Hematopoietic multipotent progenitor cell treated with erythropoietin and hydrocortisone succinate and interleukin-3 and kit ligand, for 4 days (in vitro differentiated cells): ENCODE measurements at regions not wholly inside any gene's neighbourhood (a gene's known extent, or its start where the extent isn't known, plus 50 kb on each side); places are given as distances from the start of the nearest gene placed in this dataset.

Source experiments
- DNase-seq: peaks from one replicate; pipeline ENCODE4 v3.0.0-alpha.2; 2015

DNA sequence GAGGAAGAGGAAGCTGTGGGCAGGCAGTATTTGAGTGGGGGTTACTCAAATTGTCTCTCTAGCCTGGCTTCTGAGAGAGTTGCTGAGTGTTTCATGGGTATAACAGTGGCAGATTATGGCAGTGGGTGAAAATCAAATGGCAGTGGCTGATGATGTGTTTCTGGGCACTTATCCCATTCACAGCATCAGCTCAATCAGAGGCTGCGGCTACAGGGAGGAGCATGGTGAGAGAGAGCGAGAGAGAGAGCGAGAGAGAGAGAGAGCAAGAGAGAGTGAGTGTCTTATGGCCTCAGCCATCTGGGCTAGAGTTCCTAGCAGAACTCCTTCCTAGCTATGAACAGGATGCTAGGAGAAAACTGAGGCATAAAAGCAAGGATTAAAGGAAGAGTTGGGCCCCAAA lies 178.9 kb downstream of the OLFM4 start:
- DNase-seq, result no peak

DNA sequence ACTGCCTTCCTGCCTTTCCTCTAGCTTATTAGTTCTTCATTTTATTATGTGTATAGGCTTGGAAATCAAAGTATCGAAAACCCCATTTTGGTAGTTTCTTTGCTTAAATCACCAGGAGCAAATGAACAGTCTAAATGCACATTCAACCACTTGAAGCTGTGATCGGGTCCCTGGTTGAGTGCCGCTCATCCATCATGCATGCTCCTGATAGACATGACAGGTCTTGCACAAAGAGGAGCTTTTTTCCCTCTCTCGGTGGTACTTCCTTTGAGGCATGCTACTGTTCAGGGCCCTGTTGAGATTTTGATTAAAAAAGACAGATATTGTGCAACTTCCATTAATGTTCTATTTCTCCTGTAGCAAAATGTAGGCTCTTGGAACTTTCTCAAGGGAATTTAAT lies 185.8 kb downstream of the OLFM4 start:
- DNase-seq, result no peak

DNA sequence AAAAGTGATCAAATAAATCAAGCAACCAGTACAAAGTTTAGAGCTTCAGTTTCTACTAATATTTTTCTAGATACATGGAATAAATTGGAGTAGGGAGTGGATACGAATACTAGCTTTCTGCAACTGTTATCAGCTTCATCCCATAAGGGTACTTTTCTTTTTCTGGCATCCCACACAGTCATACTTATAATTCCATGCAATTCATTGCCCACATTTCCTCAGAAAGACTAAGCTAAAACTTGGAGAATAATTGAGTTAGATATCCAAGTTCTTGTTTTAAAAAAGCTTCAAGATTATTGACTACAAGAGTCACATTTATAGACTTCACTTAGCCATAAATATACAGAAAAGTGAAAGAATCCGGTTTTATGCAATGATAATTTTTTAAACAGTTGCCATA lies 186.9 kb downstream of the OLFM4 start:
- no peak for DNase-seq

DNA sequence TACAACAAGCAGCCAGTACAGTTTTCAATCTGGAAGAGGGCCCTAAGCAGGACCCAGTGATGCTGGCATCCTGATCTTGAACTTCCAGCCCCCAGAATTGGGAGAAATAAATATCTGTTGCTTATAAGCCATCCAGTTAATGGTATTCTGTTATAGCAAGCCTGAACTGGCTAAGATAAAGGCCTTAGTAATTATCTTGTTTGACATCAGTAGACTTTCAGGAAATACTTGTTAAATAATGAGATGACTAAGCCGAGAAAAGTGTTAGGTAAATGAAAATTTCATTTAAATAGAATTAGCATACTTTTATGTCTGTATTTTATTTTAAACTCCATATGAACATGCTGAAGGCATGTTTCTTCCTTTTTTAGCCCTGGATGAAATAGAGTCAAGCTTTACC lies 188.2 kb downstream of the OLFM4 start:
- no peak for DNase-seq

DNA sequence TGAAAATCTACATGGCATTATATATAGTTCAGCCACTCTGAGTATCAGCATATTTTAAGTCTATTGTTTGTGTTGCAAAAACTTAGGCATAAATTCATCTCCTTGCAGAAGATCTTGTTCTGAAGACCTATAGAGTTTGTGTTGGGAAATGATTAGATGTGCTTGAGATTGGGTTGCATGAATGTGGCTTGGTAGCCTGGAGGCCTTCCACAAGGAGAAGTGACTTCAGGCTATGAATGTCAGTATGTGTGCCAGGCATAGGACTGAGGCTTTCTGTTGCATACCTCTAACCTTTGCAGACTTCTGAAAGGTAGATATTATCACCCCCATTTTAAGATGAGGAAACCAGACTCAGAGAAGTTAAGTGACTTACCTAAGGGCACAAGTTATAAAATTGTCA lies 188.6 kb downstream of the OLFM4 start:
- no peak for DNase-seq

DNA sequence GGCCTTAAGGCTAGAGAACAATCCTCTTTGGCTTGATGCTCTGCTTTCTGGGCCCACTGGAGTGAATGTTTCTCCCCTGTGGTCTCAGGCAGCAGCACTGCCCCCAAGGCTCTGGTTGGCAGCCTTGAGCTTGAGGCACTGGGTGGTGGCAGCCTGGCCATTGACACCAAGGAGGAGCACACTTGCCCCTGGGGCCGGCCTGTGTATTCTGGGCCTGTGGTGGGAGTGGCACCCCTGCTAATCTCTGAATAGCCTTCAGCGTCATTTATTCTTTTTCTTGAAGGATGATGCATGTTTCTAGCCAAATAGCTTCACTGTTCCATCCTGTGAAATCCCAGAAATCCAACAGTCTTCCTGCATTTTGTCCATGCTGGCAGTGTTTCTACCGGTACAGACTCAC lies 191.4 kb downstream of the OLFM4 start:
- DNase-seq, result no peak

DNA sequence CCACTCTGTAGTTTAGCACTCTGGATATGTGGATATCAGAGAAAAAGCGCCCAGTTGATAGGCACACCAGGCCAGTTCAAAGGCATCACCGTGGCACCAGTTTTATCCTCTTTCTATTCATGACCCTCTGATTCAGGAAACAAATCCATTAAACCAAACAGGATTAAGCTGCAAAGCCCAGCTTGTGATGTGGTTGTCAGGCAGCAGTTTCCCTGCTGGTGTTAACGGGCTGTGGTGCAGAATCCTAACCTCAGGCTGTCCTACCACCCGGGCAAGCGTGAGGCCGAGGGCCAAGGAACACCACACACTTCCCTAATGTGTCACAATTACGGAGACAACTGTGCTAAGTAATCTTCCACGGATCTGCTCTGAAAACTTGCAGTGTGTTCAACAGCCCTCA lies 209.1 kb downstream of the OLFM4 start:
- no peak for DNase-seq

DNA sequence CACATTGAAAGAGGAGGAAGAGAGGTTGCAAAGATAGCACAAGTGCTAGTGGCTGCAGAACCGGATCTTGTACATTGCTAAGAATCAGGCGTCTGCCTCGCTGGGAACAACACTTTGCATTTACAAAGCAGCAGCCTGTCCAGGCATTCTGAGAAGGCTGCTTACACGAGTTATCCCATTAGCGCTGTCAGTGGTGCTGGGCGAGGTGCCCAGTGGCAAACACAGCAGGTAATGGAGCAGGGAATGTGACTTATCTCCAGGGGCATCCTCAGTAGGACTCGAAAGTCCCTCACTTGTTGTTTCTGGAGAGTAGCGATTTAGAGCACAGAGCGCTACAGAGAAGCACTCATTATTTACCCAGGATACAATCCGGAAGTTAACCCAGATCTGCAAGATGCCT lies 209.6 kb downstream of the OLFM4 start:
- DNase-seq, result no peak

DNA sequence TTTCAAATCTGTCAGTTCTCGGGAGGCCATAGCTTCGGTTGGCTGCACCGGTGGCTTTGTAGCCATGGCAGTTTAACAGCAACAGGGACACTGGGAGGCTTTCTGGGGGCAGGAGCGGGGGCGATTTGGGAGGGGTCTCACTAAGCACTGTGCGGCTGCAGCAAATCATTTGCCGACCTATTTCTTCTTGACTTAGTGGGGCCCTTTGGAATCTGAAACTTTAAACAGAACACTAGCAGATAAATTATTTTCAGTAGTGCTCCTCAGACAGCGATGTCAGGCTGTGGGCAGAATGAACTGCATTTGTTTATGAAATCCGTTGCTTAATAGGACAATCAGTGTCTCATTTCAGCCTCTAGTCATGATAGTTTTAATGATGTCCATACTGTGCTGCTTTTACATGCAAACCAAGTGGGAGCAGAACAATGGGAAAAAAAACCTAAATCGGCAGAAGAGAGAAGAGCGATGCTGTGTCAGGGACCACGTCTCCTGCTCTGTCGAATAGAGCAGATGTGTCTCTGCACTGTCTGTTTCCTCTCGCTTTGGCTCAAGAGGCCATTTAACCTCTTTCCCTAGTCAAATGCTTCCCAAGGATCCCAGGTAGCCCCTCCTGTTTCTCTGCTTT lies 211.9 kb downstream of the OLFM4 start:
- no peak for DNase-seq

DNA sequence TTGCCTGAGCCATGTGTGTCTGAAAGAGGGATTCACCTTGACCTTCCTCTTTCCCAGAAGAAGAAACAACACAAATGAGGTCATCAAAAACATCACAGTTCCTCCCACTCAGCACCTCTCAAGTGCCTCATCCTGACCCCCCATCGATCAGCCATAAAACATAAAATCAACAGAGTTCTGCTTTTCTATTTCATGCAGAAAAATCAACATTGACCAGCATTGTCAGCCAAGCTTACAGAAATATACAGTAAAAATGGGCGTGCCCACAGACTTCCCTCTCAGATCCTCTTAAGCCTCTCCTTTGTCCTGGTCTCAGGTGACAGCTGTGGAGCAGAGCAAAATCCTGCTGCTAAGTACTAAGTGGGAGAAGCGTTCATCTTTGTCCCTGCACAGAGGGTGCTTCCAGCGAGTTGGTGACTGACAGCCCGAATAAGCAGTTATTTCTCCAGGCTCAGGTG lies 213.3 kb downstream of the OLFM4 start:
- no peak for DNase-seq

DNA sequence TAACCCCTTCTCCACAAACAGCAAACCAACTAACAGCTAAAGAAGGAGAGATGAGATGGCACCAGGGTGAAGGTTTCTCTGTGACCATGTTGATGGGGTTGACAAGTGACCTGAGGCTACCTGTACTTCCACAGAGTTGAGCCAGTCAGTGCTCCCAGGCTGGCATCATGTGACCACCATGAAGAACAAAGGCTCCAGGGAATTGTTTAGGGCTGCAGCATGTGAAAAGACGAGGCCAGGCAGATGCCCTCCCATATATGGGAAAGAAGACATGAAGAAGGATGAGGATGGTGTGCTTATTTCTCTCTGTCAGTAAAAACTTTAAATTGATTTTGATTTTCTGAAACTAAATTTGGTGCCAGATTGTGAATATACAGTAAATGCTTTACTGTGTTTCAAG lies 220.6 kb downstream of the OLFM4 start:
- no peak for DNase-seq

DNA sequence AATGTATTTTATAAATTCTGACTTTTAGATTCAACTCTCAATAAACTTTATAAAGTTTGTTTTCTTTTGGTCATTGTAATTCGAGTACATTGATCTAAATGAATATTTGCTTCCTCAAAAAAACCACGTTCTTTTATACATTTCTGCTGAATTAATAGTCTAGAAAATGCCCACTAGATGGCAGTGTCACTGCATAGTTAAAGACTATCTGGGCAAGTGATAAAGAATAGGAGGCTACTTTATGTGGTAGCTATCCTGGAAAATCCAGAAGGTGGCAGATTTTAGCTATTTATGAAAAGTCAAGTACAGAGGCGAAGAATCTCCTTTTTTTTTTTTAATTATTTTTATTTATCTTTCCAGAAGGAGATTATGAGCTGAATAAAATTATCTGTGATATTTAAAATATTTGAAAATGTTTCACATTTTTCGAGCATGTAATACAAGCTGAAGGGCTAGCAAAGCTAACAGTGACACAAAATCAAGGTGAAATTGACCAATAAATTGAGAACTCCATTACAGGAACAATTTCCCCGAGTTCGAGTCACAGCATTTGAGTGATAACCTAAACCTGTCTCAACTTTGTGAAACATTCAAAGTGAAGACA lies 221.8 kb downstream of the OLFM4 start:
- peak; percentile 92 for DNase-seq

DNA sequence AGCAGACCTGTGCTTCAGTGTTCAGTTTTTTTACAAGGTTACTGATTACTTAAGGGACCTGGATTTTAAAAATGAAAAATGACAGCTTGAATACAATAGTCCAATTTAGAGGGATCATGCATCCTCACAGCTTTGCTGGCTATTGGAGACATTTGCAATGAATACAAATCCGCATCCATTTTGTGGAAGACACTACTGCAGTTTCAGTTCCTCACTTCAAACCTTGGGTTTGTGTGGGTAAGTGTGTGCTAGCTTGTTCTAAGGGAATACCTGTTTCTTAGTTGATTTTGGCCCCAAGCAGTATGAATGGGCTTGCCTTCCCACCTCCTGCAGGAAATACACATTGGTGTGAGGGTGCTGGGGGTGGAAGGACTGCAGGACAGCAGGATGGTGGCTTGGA lies 222.4 kb downstream of the OLFM4 start:
- DNase-seq, result no peak

DNA sequence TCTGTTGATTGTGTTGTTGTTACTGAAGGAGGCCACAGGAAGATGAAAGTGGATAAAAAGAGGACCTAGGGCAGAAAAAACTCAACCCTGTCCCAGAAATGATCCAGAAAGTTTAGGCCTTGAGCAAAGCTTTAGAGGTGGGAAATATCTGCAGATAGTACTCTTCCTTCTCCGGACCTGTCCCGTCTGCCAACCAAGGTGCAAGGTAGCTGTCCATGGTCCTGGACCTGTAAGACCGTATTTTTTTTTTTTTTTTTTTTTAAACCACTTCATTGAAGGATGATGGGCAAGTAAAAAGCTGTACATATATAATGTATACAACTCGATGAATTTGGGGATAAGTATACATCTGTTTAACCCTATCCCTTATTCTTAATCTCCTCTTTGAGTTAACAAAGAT lies 225.9 kb downstream of the OLFM4 start:
- peak; percentile 28 for DNase-seq

DNA sequence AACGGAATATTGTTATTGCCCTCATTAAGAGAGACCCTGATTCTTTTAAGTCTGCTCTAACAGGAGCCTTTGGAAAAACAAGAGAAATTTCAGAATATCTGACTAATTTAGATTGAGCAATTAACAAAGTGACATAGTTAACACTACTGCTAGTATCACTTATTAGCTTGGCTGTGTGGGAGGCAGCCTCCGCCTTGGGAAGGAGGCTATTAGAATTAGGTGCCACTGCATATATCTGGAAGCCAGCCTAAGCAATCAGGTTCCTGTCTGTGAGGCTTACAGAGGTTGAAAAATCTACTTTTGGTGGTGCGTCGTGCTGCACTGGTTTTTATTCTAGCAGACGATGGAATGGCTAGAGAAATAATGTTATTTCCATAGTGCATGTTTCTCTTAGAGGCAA lies 227.2 kb downstream of the OLFM4 start:
- no peak for DNase-seq

DNA sequence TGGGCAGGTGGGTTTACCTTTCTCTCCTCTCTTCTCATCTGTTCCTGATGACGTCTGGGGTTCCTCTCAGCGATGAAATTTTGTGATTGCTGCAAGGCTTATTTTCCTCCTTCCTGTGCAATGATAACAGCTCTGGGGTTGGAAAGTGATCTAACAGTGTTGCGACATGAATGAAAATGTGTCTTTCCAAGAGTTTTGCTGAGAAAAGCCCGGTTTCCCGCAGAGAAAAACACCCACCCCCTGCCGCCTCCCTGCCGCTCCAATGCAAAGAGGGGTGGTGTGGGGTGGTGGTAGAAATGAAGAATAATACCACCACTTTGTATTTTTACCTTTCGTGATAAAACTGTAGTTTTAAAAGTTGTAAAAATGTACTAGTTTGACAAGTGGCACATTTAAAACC lies 232.0 kb downstream of the OLFM4 start:
- DNase-seq, result no peak

DNA sequence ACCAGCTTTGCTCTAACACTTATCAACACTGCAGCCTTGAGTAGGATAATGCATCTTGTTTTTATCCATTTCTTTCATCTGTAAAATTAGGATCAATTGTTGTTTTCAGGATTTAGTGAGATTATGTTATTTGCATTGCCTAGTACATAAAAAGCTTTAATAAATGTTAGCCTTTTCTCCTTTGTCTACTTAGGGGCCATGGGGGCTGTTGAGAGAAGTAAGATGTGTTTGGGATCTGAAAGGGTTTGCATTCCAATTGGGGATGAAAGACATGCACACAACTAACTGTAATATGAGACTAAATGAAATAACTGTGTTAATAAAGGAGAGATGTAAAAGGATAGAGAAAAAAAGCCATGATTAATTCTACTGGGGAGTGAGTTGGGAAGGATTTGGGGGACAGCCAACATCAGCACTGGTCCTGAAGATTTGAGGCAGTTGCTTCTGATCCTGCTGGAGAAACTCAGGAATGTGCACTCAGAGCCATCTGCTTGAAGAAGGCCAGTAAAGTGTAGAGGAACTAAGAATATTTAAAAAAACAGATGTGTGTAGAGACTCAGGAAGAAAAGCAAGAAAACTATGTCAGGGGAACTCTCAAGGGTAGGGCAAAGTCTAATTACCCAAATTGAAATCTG lies 236.3 kb downstream of the OLFM4 start:
- DNase-seq, result no peak

DNA sequence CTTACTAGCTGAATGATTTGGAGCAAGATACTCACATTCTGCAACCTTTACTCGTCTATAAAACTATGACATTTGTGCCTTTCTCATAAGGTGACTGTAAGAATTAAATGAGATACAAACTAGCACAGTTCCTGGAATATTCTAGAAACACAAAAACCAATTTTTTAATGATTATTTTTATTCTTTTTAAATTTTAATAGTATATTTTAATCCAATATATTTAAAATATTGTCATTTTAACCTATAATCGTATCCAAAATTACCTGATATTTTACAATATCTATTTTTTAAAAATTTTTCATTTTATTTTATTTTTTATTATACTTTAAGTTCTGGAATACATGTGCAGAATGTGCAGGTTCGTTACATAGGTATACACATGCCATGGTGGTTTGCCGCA lies 238.1 kb downstream of the OLFM4 start:
- no peak for DNase-seq

DNA sequence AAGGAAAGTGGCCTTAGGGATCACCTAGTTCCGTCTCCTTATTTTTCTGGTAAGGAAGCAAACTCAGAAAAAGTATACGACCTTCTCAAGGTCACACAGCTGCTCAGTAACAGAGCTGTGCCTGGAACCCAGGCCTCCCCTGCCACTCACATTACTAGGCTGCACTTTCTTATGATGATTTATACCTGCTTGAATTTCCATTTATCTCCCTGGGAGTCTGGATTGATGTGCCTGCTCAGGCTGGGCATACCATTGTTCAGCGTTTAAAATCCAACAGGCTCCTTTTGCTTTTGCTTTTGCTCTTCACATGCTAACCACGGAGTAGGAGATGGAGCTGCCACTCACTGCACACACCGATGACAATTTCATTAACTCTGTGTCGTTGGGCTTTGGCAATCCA lies 241.0 kb downstream of the OLFM4 start:
- no peak for DNase-seq

DNA sequence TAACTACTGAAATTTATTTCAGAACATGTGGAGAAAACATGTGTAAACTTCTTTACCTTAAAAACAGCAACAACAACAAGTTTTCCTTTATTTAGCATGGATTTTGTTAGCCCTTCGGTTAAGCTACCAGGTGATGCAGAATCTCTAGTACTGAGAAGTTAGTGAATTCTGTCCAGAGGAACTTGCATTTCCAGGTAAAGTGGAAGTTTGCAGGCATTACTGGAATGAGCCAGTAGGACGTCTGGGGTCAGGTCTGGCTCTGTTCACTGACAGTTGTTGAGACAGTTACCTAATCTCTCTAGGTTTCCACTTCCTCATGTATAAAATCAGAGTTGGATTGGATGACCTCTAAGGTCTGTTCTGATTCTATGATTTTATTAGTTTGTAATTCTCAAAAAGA lies 244.3 kb downstream of the OLFM4 start:
- DNase-seq, result no peak

DNA sequence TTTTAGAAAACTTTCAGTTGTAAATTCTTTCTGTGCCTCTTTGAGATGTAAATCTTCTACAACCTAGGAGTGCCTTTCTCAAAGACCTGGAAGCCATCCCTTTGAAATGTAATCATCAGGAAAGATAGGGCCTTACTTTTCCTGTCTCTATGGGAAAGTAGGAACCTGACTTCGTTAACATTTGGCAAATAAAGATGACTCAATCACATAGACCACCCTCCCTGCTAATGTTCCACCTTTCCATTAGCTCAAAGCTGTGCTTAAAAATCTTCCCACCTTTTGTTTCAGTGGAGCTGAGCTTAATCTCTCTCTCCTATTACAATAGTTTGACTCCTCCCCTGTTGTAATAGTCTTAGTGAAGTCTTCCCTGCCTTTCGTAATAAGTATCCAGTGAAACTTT lies 247.7 kb downstream of the OLFM4 start:
- DNase-seq, result no peak

DNA sequence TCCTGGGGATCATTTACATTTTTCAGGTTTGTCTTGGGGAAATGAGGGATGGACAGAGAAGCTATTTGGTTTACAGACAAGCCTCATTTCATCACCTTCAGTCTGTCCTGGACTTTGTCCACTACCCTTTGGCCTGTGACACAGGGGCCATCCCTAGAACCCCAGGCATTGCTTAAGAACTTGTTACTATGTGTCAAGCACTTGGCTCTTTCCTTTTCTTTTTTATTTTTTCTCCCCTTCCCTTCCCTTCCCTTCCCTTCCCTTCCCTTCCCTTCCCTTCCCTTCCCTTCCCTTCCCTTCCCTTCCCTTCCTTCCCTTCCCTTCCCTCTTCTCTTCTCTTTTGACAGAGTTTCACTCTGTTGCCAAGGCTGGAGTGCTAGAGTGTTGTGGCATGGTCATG lies 253.1 kb downstream of the OLFM4 start:
- DNase-seq, result no peak

DNA sequence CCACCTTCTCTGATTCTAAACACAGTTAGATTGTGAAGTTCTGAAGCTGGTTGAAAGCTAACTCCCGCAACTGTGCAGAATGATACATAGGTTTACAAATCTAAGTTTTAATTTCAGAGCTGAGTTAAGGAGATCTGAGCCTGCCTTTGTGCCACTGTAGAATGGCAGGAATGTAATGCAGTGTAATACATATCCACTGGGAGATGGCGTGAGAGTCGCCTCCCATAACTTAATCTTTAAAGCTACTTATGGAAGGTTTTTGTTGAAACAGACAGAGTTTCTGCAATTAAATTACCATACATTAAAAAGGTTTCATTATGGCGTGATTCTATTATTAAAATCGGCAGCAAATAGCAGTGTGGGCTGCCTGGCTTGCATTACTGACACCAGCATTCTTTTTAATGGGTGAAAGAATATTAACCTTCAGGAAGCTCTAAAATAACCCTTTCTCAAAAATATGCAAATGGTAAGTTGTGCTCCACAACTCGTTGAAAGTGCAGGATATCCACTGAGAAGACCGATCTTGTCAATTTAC lies 257.4 kb downstream of the OLFM4 start:
- no peak for DNase-seq

DNA sequence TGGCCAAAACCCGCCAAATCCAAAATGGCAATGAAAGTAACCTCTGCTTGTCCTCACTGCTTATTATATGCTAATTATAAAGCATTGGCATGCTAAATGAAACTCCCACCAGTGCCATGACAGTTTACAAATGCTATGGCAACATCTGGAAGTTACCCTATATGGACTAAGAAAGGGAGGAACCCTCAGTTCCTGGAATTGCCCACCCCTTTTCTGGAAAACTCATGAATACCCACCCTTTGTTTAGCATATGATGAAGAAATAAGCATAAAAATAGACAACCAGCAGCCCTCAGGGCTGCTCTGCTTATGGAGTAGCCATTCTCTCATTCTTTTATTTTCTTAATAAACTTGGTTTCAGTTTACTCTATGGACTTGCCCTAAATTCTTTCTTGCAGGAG lies 269.8 kb downstream of the OLFM4 start:
- DNase-seq, result no peak

DNA sequence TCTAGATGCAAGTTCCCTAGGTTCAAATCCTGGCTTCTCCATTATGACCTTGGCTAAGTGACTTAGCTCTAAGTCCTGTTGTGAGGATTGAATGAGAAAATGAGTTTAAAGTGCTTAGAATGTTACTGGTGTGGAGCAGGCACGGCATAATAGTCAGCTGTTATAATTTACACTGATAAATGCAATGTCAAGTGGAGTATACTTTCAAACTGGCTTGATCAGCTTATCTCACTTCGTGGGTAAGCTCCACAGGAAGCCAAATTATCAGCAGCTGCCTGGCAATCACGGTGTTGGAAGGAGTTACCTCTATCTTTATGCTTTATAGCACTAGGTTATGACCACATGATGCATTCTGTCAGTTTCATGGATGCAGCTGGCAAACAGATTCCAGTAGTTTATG lies 272.8 kb downstream of the OLFM4 start:
- DNase-seq, result no peak
